Esophagus mucosa (tissue), 1 donor: ENCODE measurements at regions not wholly inside any gene's neighbourhood (a gene's known extent, or its start where the extent isn't known, plus 50 kb on each side); places are given as distances from the start of the nearest gene placed in this dataset.

ENCODE experiments used
- ATAC-seq: fragments of 200-7000 bp; cut with Tn5 transposase; one replicate; pipeline ENCODE4 v1.9.1; 2020
- donor health status: DM: yes; HTN: yes; CAD: no.

DNA sequence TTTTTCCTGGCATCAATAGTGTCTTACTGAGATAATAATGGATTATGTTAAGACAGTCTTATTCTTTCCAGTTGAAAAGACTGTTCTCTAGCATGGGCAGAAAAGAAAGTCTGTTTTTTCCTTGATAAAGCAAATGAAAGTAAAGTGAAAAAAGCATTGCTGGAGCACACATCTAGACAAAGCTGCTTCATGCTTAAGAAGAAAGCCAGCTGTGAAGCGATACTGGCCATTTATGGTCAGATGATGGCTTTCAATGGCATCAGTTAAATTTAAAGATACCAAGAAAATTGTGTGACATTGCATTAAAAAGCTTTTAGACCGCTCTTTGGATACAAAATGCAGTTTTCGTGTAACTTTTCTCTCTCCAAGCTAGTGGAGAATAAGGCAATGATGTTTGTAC lies 242.1 kb upstream of the TRAM1L1 start:
- ATAC-seq: no peak

DNA sequence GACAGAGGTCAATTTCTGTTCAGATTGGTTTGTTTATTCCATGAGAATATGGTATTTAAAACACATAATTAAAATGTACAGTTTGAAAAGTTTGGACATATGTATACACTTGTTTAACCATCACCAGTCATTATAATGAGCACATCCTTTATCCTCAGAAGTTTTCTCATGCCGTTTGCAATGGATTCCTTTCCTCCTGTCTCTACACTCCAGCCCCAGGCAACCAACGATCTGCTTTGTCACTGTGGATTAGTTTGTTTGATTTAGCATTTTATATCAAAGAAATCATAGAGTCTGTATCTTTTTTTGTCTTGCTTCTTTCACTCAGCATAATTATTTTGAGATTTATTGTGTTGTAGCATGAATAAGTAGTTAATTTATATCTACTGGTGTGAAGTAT lies 243.0 kb upstream of the TRAM1L1 start:
- no peak for ATAC-seq

DNA sequence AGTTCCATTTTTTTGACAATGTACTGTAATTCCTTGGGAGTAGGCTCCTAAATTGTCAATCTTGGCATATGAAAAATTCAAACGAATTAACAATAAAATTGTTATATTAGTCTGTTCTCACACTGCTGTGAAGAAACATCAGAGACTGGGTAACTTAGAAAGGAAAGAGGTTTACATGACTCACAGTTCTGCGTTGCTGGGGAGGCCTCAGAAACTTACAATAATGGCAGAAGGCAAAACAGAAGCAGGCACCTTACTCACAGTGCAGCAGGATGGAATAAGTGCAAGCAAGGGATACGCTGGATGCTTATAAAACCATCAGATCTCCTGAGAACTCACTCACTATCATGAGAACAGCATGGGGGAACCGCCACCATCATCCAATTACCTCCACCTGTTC lies 246.4 kb upstream of the TRAM1L1 start:
- no peak for ATAC-seq

DNA sequence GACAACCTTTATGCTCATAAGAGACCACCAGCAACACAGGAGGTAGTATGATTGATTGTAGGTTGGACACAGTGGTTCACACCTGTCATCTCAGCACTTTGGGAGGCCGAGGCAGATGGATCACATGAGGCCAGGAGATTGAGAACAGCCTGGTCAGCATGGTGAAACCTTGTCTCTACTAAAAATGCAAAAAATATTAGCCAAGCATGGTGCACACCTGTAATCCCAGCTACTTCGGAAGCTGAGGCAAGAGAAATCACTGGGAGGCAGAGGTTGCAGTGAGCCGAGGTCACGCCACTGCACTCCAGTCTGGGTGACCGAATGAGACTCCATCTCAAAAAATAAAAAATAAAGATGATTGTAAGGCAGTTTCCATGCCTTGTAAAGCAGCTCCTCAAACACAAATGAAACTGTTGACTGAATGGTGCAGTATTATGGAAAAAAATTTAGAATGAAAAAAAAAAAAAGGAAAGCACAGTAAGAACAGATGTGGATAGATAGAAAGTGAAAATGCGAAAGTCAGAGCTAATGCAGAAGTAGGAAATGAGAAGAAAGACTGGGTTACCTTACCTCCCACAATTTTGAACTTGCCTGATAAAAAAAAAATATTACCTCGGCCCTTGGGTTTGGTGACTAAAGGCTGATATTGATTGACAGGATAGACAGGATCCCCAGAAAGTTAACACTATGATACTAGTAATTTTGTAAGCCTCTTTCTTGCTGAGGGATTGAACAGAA lies 249.2 kb upstream of the TRAM1L1 start:
- ATAC-seq: no peak

DNA sequence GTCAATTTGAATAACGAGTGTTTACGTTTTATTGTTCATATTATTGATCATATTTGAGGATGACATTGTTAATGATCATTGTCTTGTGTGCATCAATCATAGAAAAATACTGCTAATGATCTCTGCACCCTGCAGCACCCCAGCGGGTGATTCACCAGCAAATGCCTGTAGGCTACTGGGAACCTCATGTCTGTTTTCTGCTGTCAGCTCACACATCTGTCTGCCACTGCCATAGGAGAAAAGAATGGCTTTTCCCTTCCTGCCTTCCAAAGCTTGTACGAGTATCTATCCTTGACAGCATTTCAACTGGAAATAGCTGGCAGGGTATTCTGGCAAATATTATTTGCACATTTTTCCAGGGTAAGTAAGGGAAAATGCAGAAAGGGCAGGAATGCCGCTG lies 272.1 kb upstream of the TRAM1L1 start:
- no peak for ATAC-seq

DNA sequence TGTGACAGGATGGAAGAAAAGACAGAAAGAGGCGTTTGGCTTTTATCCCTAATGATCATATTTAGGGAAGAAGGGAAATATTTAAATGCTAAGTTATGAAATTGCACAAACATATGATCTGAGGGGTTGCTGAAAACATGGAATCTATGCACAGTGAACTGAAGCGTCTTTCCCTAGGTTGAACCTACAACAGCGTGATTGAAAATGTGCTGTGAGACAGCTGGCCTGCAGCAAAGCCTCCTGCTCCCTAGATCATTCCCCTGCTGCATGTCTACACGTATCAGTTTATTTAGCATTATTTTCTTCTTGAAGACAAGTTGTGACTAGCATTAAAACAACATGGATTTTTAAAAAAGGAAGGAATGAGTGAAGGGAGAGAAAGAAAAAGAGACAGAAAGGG lies 272.5 kb upstream of the TRAM1L1 start:
- no peak for ATAC-seq

DNA sequence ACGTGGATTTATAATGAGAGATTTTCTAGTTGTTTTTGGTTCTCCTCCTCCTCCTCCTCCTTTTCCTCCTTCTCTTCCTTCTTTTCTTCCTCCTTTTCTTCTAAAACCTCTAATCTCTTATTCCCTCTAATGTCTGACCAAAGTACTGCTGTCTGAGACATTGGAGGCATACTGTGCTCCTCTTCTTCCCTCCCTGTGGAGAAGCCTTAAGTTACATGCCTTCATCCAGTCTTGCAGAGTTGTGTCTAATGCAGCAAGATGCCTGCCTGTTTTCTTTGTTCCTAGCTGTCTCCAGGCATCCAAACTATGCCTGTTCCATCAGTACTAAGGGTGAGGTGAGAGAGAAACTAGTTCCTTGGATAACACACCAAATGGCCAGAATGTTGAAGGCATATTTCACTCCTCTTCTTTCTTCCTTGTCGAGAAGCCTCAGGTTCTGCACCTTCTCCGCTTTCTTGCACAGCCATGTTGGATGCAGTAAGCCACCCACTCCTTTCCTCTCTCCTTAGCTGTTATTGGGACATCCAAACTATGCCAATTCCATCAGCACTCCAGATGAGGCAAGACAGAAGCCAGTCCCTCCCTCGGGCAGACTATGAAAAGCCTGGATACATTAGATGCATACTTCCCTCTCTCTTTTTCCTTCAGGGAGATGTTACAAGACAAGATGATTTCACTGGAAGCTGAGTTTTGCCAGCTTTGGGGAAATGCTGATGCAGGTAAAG lies 285.7 kb upstream of the TRAM1L1 start:
- ATAC-seq: no peak

DNA sequence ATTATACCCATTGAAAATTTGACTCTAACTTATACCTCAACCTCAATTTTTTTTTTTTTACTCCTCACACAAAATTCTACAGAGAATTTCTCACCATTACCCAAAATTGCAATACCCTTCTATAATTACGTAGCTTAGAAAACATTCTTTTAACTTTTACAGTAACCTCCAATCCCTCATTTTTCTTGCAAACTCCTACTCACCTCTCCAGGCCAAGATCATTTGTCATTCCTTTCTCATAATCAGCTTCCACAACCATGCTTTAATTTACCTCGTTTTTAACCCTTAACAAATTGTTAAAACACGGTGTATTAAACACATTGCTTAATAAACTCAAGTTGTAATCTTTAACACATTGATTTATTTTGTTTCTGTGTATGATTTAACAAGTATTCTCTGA lies 289.7 kb upstream of the TRAM1L1 start:
- no peak for ATAC-seq

DNA sequence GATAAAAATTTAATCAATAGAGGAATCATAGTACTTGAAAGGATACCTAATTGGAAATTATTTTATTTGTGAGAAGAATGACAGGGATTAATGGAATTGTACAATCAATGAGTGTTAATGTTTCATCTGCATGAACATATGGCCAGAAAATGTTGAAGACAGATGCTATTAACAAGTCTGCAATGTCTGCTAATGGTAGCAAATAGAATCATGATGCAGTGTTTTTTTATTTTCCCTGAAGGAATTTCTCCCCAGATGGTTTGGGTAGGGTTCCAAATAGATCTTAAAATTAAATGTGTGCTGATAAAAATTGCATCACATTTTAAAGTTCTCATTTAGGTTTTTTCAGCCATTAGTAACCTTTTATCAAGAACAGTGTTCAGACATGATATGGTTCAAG lies 291.3 kb upstream of the TRAM1L1 start:
- ATAC-seq: no peak

DNA sequence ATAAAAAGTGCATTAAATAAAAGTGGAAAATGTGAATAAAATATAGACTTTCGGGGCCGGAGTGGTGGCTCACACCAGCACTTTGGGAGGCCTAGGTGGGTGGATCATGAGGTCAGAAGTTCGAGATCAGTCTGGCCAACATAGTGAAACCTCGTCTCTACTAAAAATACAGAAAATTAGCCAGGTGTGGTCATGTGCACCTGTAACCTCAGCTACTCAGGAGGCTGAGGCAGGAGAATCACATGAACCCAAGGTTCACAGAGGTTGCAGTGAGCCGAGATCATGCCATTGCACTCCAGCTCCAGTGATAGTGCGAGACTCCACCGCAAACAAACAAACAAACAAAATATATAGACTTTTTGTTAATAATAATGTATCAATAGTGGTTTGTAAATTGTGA lies 293.6 kb upstream of the TRAM1L1 start:
- ATAC-seq: no peak

DNA sequence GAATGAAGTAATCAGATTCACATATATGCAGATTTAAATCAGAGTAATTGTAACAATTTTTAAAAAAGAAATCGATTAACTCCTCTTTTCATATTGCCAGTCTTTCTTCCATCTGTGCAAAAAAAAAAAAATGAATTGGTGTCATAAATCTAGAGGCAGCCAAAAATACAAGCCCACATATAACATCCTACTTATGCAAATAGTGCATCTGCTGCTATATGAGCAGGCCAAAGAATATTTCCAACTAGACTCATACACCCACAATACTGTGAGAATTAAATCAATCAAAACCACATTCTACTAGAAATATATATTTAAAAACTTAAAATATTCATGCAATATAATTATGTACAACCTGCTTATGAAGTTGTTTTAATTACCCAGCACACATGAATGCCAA lies 298.1 kb upstream of the TRAM1L1 start:
- ATAC-seq: no peak

DNA sequence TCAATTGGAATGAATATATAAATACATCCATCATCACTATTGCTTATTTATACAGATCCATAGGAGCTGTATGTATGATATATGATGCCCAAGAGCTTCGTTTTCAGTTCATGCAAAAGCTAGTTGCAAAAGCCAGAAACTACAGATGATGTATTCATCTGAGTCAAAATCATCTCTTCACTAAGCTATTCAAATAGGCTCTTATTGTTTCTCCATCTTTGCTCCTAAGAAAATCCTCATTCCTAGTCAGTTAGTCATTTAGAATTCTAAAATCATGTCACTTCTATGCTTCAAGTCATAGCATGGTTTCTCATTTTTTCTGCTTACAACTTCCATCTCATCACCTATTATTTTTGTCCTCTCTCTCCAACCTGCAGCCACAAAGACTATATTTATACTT lies 300.1 kb upstream of the TRAM1L1 start:
- ATAC-seq: no peak

DNA sequence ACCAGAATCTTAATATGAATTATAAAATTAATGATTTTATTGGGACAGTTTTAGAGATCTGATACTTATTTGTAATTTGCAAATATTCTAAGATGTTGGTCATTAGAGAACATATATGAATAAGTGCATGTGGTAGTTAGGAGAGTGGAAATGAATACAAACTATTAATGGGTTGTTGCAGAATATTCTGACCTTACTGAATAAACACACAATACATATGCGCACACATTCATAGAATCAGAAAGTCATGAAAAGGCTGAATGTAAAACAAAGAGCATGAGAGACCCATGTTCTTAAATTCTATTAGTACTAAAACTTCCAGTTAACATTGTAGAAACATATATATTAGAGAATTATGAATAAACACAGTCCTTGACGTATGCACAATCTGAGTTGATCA lies 301.7 kb upstream of the TRAM1L1 start:
- ATAC-seq: no peak

DNA sequence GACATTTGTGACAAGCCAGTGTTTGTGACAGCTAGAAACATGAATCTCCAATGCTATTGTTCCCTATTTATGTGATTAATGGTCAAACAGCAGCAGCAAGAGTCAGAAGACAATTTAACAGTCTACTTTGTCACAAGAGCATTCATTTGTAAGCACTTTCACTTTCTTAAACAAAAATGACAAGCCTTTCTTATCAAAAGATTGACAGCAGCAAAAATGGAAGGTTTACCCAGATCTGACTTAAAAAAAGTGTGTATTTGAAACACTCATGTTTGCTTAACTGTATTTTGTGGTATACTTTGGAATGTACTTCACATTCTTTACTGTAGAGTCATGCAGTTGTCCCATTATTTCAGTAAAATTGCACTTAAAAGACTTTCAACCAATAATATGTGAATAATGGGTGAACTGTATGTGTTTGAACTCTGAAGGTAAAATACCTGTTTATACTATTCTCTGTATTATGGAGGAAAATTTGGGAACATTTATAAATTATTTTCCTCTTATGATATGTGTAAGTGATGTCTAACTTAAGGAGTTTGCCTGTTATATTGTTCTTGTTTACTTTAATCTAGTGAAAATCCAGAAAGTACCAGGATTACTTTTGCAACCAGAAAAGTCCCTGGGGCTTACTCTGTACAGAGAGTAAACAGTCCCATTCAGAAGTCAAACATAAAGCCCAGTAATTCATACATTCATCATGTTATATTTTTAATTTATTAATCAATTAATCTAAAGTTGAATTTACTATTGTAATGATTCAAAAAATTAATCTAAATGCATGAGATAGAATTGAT lies 314.9 kb upstream of the TRAM1L1 start:
- no peak for ATAC-seq

DNA sequence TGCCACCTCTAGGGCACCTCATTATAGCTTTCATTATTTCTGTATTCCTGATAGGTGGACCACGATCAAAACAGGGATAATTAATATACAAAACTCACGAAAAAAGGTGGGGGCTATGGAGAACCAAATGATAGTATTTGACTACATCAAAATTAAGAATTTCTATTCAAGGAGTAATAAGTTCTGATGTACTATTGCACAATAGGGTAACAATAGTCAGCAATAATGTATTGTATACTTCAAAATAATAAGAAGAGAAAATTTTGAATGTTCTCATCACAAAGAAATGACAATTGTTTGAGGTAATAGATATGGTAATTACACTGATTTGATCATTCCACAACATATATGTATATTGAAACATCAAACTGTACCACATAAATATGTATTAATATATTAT lies 327.3 kb upstream of the TRAM1L1 start:
- ATAC-seq: no peak

DNA sequence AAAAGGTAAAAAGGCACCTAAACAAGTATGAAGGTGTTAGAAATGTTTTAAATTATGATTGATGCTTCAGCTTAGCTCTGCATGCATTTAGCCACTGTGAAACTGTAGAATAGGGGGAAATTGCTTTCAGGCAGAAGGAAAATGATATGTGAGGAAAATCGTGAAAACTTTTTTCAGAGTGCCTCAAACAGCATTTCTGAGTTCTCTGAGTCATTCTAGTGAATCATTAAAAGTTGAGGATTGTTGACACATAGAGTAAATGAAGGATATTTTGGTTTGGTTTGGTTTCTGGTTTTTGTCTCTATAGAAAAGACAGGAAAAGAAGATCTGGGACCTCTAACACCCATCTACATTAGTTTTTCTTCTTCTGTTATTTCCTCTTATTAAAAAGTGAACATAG lies 332.5 kb upstream of the TRAM1L1 start:
- no peak for ATAC-seq

DNA sequence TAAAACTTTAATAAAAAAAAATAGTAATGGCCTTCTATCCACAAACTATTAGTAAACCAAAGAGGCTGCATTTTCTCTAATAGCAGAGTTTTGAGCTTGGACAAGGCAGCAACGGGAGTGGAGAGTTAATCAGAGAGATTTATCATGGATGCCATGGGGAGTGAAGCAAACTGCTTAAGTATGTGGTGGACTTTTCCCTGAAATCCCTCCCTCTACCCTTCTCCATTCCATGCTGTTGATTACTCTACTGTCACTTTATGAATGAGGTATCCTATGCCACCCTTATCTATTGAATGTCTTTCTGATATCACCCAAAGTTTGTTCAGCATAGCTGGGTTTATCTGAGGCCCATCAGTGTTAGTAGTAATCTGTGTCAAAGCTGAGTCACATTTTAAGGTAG lies 335.6 kb upstream of the TRAM1L1 start:
- no peak for ATAC-seq

DNA sequence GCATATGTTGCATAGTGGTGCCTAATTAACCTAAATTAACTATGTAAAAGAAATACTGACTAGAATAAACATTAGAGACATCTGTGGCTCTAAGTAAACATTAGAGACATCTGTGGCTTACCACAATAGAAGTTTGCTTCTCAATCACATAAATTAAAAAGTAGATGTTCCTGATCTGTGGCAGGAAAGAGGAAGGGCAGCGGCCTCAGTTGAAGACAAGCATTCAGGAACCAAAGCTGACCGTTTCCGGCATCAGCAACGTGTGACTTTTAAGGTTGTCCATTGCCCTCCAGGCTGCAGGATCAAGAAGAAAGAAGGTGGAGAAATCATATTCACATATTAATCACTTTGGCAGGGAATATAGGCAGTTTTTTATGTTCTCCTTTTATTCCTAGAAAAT lies 336.3 kb upstream of the TRAM1L1 start:
- ATAC-seq: no peak

DNA sequence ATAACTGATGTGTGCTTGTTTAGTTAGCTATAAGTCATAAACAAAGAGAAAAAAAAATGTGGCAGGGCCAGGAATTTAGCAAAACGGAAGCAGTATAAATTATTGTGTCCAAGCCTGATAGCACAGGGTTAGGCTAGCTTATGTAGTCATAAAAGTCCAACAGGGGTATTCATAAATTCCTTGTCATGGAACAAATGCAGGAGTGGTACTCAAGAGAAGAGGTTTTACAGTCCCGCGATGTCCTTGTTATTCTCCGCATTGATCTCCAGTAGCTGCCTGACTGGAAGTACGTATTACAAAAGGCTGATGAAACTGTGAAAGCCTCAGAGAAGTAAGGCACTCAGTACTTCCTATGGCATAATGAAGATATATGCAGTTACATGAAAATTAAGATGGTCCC lies 336.9 kb upstream of the TRAM1L1 start:
- ATAC-seq: no peak

DNA sequence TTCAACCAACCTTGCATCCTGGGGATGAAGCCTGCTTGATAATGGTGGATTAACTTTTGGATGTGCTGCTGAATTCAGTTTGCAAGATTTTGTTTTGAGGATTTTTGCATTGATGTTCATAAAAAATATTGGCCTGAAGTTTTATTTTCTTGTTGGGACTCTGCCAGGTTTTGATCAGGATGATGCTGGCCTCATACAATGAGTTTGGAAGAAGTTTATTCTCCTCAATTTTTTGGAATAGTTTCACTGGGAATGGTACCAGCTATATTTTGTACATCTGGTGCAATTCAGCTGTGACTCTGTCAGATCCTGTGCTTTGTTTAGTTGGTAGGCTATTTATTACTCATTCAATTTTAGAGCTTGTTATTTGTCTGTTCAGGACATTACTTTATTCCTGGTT lies 340.3 kb upstream of the TRAM1L1 start:
- no peak for ATAC-seq

DNA sequence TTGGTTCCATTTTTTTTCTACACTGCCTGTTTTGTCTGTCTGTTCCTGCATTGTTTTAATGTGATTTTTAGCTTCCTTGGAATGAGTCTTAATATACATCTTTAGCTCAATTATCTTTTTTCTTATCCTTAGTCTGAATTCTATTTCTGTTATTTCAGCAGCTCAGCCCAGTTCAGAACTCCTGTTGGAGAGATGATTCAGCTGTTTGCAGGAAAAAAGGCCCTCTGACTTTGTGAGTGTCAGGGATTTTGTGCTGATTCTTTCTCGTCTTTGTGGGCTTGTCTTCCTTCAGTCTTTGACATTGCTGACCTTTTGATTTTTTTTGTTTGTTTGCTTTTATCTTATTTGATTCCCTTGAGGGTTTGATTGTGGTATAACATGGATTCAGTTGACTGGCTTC lies 343.2 kb upstream of the TRAM1L1 start:
- no peak for ATAC-seq

DNA sequence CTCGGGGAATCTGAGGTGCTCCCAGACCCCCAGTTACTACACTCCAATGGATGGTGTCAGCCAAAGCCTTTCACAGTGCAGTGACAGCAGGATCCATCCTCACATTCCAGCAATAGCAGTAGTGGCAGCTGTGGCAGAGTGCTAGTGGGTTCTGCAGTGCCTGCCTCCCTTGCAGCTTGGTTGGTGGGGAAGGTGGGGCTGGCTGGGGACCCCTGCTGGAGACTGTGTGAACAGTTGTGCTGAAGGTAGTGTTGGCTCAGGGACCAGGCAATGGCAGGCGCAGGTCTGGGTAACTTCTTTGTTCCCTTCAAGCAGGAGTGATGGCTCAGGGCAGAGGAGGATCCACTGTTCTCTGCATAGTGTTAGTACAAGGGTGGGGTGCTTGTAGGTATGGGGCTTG lies 343.7 kb upstream of the TRAM1L1 start:
- ATAC-seq: no peak

DNA sequence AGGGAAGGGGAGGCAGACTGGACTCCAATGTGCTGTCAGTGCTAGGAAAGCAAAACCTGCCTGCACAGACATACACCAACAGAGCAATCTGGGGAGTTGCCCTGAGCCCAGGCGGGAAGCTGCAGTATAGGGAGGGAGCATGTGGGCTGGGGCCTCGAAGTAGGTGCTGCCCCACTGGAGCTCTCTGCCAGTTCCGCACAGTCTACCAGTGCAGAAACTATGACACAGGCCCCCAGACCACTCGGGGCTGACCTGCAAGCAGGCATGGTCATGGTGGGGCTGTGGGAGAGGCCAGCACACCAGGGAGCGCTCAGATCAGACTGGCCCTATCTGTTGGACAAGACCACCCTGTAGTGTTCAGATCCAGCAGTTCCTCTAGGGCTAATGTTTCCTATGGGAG lies 344.1 kb upstream of the TRAM1L1 start:
- no peak for ATAC-seq

DNA sequence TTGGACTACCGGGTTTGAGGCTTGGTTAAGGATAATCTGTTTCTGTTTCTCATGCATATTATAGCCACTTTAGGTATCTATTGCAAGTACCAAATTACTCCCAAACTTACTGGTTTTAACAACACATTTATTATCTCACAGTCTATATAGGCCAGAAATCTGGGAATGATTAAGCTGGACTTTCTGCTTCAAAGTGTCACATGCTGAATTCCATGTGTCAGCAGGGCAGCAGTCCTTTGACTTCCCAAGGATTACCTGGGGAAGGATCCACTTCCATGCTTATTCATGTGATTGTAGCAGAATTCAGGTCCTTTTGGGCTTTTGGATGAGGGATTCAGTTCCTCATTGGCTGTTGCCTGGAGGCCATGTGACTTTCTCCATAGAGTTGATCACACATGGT lies 349.0 kb upstream of the TRAM1L1 start:
- no peak for ATAC-seq
